ENCODE measurements at regions not wholly inside any gene's neighbourhood (a gene's known extent, or its start where the extent isn't known, plus 50 kb on each side); places are given as distances from the start of the nearest gene placed in this dataset.
"Not testable (repeated sequence)": the region's sequence is repeated elsewhere in the genome, so short reads cannot be mapped to it uniquely, and the experiment has no call there.

DNA sequence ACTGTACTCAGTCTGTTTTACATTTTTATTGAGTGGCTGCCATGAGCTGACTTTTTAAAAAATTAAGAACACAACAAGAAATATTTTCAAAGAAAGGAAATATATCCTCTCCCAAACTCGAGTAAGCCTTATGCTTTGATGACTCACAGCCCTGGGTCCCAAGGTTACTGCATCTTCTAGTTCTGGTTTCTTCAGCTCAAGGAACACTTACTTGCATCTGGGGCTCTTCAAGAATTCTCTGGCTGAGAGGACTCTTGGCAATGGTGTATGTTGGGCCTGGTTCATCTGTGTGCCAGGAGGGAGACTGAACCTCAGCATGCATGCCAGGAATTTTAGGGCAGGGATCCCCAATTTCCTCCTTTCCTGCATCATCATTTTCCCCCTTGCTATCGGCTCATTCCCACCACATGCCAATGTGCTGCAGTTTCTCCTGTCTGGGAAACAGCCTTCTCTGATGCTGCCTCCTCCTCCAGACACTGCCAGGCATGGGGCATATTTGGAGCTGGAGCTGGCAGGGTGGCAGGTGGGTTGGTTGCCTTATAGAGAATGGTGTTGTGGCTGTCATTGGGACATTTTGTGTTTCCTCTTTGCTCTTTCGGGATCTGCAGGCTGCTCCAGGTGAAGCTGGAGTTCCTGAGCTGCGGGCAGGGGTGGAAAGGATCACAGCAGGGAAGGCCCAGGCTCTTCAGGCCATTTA, 192.2 kb upstream of the HS6ST1 start:
- DNase-seq (ENCODE audit: low read depth), result no peak

DNA sequence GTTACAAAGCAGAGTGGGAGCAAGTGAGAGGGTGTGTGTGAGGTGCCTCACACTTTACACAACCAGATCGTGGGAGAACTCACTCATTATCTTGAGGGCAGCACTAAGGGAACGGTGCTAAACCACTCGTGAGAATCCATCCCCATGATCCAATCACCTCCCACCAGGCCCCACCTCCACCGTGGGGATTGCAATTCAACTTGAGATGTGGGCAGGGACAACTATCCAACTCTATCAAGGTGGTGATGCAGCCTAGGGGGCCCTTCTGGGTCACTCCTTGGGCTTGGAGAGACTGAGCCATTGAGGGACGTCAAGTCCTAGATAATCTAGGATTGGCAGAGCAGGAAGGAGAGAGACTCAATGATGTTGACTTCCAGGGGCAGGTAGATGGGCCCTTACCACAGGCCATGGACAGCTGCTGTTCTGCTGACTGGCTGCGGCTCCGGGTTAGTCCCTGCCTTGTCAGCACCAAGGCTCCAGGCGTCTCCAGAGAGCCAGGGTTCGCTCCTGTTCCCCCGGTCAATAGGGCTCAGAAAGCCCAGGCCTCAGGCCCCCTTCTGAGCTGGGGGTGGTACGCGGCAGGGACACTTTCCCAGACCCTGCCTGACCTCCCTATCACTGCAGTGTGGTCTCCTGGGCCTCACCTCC, 193.2 kb upstream of the HS6ST1 start:
- no peak for DNase-seq (ENCODE audit: low read depth)

DNA sequence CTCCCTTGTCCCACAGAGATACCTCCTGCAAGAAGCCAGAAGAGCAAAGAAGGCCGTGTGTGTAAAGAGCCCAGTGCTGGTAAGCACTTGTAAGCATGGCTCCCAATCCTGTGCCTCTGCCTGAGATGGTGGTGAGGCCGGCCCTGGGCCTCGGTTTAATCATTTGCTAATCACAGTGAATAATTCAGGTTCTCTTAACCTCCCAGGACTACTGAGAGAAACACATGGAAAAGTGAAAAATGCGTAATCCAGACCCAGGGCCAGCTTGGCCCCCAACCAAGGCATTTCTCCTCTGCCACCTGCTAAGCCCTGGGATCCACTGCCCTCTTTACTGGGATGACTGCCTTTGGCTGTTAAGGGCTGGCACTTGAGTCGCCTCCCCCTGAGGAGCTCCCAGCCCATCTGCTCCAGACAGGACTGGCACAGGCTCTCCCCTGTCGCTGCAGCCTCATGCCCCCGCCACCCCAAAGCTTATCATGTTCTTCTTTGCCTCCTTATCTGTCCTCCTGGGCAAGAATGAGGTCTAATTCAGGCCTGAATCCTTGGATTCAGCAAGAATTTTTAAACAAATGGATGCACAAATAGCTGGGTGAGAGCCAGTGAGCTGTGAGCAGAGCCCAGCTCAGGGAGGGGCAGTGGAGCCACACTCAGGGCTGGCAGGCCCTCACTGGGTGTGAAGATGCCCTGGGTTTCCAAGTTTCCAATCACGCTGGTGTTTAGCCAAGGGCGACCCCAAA, 193.9 kb upstream of the HS6ST1 start:
- no peak for DNase-seq (ENCODE audit: low read depth)

DNA sequence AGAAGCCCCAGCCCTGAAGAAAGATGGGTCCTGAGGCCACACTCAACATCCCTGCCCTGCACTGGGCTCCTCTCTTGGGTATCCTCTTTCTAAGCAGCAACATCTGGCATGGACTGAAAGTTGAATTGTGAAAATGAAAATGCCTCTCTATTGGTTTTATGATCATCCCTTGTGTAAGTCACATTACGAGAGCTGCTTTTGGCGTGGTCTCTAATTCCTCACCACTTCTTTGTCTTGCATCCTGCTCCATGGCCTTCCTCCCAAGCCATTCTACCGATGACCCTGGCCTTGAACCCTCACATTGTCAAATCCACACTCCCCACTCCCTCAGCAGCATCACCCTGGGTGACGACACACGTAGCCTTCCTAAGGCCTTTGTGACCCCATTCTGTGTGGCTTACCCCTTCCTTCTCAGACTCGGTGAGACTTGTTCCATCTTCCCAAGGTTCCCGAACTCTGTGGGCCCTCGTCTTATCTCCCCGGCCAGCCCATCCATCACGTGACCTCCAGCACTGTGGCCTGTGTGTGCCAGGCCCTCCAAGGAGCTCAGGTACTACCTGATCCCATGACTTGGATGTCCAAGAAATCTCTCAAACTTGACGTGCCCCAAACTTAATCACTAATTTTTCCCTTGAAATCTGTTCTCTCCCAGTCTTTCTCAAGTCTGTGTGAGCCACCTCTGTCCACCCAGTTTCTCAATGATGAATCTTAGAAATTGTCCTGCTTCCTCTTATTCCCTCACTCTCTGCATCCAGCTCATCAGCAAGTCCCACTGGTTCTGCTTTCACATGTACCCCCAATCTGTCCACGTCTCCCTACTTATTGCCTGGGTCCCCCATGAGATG, 194.7 kb upstream of the HS6ST1 start:
- DNase-seq (ENCODE audit: low read depth), result no peak

DNA sequence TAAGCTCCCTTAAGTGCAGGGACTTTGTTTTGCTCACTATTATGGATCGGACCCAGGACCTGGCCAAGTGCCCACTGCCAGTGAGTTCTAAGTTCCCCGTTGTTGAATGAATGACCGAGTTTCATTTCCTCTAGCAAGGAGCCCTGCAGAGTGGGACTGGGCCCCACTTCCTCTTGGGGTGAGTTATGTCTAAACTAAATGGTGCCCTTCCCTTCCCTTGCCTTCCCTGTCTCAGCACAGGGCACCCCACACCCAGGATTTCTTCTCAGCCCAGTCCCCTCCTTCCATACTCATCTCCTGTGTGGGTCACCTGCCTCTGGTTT, 195.3 kb upstream of the HS6ST1 start:
- DNase-seq (ENCODE audit: low read depth), result no peak

DNA sequence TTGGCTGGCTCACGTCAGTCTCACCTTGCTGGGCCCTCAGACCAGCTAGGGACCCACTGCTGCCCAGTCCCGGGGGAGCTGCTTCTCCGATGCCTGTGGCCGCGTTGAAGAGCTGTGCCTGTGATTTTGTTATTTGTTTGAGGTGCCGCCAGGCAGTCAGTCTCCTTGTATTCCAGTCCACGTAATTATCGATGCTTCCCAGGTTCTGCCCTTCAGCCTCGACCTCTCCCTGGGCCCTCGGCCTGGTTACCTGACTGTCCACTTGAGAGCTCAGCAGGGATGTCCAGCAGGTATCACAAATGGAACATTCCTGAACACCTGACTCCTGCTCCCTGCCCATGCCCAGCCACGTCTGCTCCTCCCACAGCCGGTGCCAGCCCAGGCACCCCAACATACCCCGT, 195.9 kb upstream of the HS6ST1 start:
- DNase-seq (ENCODE audit: low read depth), result no peak

DNA sequence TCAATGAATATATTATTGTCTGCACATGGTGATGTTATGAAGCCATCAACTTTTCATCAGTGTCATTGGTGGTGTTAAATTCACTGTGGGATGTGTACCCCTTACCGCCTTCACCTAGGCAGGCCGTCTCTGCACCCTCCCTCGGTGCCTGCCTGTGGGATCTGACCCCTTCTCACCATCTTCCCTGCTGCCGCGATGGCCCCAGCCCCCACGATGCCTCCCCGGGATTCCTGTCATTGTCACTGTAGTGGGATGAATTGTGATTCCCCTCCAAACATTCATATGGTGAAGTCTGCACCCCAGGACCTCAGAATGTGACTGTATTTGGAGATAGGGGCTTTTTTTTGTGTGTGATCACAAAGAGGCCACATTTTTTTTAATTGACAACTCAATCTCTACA, 198.3 kb upstream of the HS6ST1 start:
- DNase-seq (ENCODE audit: low read depth), result no peak

DNA sequence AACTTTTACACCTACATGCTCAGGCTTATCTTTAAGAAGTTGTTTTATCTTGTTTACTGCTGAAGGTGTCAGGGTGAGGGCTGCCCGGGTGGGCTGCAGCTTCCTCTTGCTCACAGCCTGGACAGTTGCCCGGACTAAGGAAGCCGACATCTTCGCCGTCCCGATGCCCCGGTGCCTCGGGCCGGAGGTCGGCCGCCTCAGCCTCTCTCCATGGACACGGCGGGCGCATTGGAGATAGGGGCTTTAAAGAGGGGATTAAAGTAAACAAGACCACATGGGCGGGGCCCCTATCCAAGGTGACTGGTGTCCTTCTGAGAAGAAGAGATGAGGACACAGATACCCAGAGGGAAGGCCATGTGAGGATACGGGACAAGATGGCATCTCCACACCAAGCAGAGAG, 200.4 kb upstream of the HS6ST1 start:
- DNase-seq (ENCODE audit: low read depth), result not testable (repeated sequence)

DNA sequence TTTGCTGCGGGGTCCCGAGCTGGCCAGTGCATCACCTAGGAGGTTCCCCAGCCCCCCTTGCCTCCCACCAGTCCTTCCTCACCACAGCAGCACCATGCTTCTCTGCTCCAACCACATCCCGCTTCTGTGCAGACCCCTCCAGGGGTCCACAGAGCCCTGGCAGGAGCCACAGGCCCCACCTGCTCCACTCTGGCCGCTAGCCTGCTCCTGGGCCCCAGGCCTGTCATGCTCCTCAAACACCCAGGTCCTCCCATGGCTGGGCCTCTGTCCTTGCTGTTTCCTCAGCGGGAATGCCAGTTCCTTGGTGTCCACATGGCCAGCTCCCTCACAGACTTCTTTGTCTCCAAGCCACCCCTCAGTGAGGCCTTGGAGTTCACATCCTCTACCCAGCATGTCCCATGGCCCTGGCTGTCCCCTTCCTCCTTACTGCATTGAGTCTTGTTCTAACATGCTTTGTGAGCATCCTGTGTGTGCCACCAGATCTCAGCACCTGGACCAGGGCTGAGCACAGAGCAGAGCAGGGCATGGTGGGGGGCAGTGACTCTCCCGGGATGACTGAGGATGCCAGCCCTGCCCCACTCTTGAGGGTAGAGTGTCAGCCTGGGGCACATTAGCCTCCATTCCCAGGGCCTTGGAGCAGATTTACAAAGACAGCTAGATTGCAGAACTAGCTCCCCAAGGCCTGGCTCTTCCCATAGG, 201.0 kb upstream of the HS6ST1 start:
- no peak for DNase-seq (ENCODE audit: low read depth)

DNA sequence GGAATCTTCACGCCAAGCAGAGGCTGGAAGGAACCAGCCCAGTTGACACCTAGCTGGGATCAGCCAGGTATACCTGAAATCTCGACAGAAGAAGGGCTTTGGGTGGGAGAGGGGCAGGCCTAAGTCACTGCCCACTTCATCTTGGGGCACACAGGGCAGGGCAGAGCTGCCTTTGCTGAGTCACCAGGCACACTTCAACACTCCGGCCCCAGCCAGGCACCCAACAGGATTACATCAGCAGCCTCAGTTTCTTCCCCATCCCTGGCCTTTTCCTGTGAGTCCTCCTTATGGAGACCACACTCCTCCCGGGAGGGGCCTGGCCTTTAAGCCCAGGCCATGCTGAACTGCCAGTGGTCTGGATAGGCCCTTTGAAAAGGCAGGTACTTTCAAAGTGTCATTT, 201.7 kb upstream of the HS6ST1 start:
- no peak for DNase-seq (ENCODE audit: low read depth)

DNA sequence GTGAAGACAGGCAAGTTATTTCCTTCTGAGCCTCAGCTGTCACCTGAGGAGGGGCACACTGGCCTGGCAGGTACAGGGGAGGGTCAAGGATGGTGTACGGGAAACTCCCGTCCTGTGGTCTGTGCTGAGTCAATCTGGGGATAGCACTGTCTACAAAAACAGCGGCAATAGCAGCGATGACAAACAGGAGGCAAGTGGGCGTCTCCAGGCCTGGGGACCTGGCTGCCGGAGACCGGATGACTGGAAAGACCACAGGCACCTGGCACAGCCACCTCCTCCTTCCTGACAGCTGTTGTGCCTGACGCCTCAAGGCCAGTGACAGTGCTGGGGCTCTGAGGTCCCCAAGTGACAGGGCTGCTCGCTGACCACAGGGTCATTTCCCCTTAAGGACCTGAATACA, 202.1 kb upstream of the HS6ST1 start:
- no peak for DNase-seq (ENCODE audit: low read depth)

DNA sequence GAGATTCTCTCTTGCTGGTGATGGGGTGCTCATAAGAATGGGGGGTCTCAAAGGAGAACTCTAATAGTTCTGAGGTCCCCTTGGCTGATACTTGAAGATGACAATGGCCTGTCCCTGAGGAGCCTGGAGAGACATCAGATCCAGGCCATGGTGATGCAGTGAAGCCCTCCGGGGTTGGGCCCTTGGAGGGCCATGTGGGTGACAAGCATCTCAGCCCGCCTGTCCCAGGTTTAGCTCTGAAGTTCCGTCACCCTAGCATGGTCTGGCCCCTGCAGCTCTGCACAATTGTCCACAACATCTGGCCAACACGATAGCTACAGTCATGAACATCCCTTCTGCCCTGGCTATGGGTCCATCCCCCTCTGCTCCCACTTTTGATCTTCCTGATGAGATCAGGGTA, 202.8 kb upstream of the HS6ST1 start:
- no peak for DNase-seq (ENCODE audit: low read depth)

DNA sequence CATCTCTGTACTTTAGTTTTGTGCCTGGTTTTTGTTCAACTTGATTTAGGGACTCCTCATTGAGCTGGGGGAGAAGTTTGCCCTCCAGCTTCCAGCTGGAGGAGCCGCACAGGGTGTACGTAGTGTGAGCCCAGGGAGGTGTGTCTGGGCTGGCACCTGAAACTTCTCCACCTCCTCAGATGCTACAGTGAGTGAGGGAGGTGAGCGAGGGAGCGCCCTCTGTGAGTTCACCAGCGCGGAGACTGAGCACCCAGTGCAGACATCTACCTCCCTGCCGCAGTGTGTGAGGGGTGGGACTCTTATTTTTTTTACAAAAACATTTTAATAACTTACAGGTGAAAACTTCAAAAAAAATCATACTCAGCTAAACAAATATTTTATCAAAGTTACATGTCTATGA, 204.2 kb upstream of the HS6ST1 start:
- DNase-seq (ENCODE audit: low read depth), result no peak

DNA sequence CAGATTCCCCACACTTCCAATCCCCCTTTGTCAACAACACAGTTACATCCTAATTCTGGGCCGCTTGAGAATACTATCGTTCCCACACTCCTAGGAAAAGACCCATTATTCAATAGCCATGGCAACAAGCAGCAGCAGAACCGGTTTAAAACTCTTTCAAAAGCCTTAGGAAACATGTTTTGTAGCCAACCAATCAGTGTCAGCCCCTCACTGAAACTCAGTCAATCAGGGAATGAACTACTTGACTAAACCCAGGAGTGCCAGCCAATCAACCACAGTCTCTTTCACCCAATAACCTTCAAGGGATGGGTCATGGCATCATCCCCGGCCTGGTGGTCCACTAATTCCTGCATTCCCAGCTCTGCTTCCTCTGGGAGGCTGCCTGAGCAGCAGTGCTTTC, 204.8 kb upstream of the HS6ST1 start:
- DNase-seq (ENCODE audit: low read depth), result no peak

DNA sequence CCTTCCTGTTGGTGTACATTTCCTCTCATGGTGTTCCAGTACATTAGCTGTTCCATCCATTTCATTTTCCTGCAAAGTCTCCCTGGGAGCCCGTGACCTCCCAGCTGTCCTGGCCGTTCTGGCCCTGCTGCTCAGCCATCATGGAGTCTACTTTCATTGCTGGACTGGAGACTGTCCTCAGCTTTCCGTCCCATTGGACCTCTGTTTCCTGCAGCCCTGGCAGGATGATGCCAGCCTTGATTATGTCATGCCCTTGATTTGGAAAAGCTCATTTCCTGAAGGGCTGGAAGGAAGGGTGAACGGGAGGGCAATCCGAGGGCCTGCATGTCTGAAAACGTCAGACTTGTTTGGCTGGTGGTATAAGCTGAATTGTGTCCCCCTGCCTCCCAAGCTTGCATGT, 205.5 kb upstream of the HS6ST1 start:
- no peak for DNase-seq (ENCODE audit: low read depth)

DNA sequence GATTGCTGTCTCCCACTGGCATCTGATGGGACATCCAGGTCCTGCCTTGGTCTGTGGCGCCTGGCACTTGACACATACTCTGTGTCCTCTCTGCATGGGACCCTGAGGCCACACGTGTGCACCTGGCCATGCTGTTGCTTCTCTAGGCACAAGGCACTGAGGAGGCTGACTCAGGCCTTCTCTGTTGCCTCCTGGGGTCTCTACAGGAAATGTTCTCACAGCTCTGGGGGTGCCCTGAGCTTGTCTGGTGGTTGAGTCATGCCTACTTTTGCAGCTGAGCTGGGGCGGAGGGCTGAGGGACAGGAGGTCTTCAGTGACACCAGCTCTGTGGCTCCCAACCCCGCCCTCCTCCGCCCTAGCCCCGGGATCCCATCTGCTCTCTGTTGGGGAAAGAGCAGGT, 207.0 kb upstream of the HS6ST1 start:
- no peak for DNase-seq (ENCODE audit: low read depth)

DNA sequence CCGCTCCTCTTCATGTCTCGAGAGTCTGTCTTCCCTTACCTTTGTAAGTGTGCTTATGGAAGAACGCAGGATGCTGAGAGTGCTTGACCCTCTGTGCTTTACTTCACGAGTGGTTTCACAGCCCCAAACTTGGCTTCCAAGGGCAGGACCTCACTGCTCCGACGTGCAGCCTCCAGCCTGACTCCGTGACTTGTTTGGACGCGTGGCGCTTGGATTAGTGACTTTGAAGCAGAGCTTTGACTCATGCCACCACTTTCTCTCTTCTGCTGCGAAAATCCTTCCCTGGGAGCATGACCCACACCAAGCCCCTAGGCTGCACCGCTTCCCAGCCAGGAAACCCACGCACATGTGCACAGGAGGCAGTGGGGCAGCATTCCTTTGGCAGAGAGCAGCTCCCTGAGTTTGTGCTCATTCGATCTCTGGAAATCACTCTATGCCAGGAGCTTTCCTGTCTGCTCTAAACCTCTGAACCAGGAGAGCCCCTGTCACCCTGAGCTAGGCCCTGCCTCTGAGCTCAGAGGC, 207.8 kb upstream of the HS6ST1 start:
- DNase-seq (ENCODE audit: low read depth), result no peak

DNA sequence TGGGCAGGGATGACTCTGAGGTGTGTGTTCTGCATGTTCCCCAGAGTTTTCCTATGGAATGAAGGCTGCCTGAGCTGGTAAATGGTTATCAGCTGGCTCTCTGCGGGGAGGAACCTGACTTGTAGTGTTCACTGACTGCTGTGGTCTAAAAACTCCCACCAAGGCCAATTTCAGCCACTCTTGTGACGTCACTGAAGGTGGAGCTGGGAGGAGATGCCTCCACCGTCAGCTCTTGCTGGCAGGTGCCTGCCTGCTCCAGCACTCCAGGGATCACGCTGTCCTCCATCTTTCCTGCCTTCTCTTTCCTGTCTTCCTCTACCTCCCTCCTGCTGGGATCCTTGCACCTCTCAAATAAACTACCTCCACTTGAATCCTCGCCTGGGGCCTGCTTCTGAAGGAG, 209.5 kb upstream of the HS6ST1 start:
- DNase-seq (ENCODE audit: low read depth), result no peak

DNA sequence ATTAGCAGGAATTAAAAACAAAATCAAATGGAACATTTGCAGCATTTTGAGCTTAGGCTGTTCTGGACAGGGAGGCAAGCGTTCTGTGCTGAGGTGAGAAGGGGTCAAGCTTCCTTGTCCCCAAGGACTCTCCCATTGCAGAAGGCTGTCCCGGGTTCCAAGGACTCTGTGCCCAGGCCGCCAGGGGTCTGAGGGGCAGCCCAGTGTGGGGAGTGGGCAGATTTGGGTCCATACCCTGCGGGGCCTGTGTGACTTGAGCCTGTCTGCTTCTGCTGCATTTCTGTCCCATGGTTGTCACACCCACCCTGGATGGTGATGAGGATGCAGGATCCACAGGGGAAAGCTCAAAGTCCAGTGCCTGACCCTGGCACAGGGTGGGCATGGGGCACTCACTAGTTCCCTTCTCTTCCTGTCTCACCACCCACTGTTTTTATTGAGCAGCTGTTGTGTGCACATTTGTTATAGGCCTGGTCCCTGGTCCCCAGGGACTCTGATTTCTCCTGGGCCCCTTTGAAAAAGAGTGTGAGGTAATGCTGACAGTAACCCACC, 211.4 kb upstream of the HS6ST1 start:
- DNase-seq (ENCODE audit: low read depth), result no peak

DNA sequence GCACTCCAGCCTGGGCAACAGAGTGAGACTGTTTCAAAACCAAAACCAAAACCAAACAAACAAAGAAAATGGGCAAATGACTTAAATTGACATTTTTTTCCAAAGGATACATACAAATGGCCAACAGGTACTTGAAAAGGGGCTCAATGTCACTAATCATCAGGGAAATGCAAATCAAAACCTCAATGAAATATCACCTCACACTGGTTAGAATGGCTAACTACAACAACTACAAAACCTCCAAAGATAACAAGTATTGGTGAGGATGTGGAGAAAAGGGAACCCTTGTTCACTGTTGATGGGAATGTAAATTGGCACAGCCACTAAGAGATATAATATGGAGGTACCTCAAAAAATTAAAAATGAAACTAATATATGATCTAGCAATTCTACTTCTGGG, 213.2 kb upstream of the HS6ST1 start:
- DNase-seq (ENCODE audit: low read depth), result no peak

DNA sequence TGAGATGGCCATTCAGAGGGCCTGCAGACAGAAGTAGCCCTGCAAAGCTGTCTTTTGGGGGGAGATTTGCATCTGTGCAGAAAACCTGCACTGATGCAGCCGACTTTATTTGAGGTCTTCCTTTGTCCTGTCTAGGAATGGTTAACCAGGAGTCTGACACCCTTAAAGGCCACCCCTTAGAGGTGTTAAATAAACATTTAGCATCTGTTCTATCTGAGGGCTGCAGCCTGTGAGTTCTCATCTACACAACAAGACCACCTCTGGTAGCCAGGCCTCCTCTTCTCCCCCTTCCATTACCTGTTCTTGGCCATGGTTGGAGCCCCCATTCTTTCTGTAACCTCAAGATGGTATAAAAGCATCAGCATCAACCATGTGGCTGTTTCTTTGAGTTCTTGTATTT, 214.4 kb upstream of the HS6ST1 start:
- no peak for DNase-seq (ENCODE audit: low read depth)
